ENCODE measurements at regions not wholly inside any gene's neighbourhood (a gene's known extent, or its start where the extent isn't known, plus 50 kb on each side); places are given as distances from the start of the nearest gene placed in this dataset.

- DNase-seq: no peak
- no peaks in the 10 kb centered on the region for H3K36me3 ChIP-seq
- no peaks in the 10 kb centered on the region for H3K27me3 ChIP-seq
- no peaks in the 10 kb centered on the region for H3K9me3 ChIP-seq
- intact Hi-C loops (cut with DNase I): no loop called here
- H3K4me3 ChIP-seq (replicated peaks in 1 of 3): no peak overlapping the region
- H3K27ac ChIP-seq: no peak overlapping the region
- H3K4me1 ChIP-seq: no peaks in the 10 kb centered on the region
- TF ChIP-seq POLR2A (IDR thresholded peaks at IDR 0.05): no peak
- TF ChIP-seq CTCF (IDR thresholded peaks at IDR 0.05): no peak
- WGBS, 2 donors: 92 to 94% methylated on average over 2 of the region's 2 CpGs
Measured at GRCh38 chr20:24304291-24304690, 165.1 kb upstream of the SYNDIG1 start.

- no peak for DNase-seq
- intact Hi-C loops (cut with DNase I): no loop called here
- 79 to 83% methylated on average over 14 of the region's 14 CpGs for WGBS, 2 donors
- H3K36me3 ChIP-seq: no peaks in the 10 kb centered on the region
- H3K27ac ChIP-seq: no peak overlapping the region
- no peaks in the 10 kb centered on the region for H3K9me3 ChIP-seq
- no peaks in the 10 kb centered on the region for H3K27me3 ChIP-seq
- no peaks in the 10 kb centered on the region for H3K4me1 ChIP-seq
- H3K4me3 ChIP-seq (replicated peaks in 1 of 3): no peak overlapping the region
- no peak for TF ChIP-seq POLR2A (IDR thresholded peaks at IDR 0.05)
- TF ChIP-seq CTCF (IDR thresholded peaks at IDR 0.05): no peak
Measured at GRCh38 chr20:24303393-24304170, 165.8 kb upstream of the SYNDIG1 start.

- Histone ChIP-seq H3K4me1 (no peaks in the 10 kb centered on the region), H3K4me3 (replicated peaks in 1 of 3) (no peak overlapping the region), H3K27me3 (no peaks in the 10 kb centered on the region), H3K36me3 (no peaks in the 10 kb centered on the region), H3K27ac (no peak overlapping the region), H3K9me3 (no peaks in the 10 kb centered on the region)
- 88 to 90% methylated on average over 2 to 3 of the region's 3 CpGs for WGBS, 2 donors
- intact Hi-C loops (cut with DNase I): no loop called here
- DNase-seq: no peak
- TF ChIP-seq CTCF (IDR thresholded peaks at IDR 0.05): no peak
- TF ChIP-seq POLR2A (IDR thresholded peaks at IDR 0.05): no peak
Measured at GRCh38 chr20:24297993-24298392, 171.4 kb upstream of the SYNDIG1 start.

- H3K4me1 ChIP-seq: no peaks in the 10 kb centered on the region
- intact Hi-C loops (cut with DNase I): no loop called here
- no peak overlapping the region for H3K27ac ChIP-seq
- no peak for DNase-seq
- TF ChIP-seq CTCF (IDR thresholded peaks at IDR 0.05) (no peak), POLR2A (IDR thresholded peaks at IDR 0.05) (no peak)
- no peak overlapping the region for H3K4me3 ChIP-seq (replicated peaks in 1 of 3)
- H3K27me3 ChIP-seq: no peaks in the 10 kb centered on the region
- no peaks in the 10 kb centered on the region for H3K36me3 ChIP-seq
- H3K9me3 ChIP-seq: no peaks in the 10 kb centered on the region
- 50 to 59% methylated on average over 6 of the region's 6 CpGs for WGBS, 2 donors
Measured at GRCh38 chr20:24296477-24297261, 172.8 kb upstream of the SYNDIG1 start.

GRCh38 chr20:24291014-24291413 is 178.4 kb upstream of the SYNDIG1 start:
- intact Hi-C loops (cut with DNase I): no loop called here
- 81 to 84% methylated on average over 3 of the region's 3 CpGs for WGBS, 2 donors
- Histone ChIP-seq H3K27ac (no peak overlapping the region), H3K4me1 (no peaks in the 10 kb centered on the region), H3K4me3 (replicated peaks in 1 of 3) (no peak overlapping the region), H3K27me3 (no peaks in the 10 kb centered on the region), H3K9me3 (no peaks in the 10 kb centered on the region), H3K36me3 (no peaks in the 10 kb centered on the region)
- TF ChIP-seq POLR2A (IDR thresholded peaks at IDR 0.05) (no peak), CTCF (IDR thresholded peaks at IDR 0.05) (no peak)
- no peak for DNase-seq

Measured in thyroid gland (tissue), 4 donors.